SH-SY5Y (cell line): ENCODE measurements at regions not wholly inside any gene's neighbourhood (a gene's known extent, or its start where the extent isn't known, plus 50 kb on each side); places are given as distances from the start of the nearest gene placed in this dataset.

Experiments
- GATA2 ChIP-seq: IDR thresholded peaks from 2 replicates; pipeline ENCODE4 v1.6.1; 2011; ENCODE audit warnings: mild to moderate bottlenecking, low read depth, low read length
- GATA3 ChIP-seq: IDR thresholded peaks from 2 replicates; pipeline ENCODE4 v1.6.1; 2011; ENCODE audit warnings: low read depth, mild to moderate bottlenecking, low read length, moderate library complexity

- TF ChIP-seq GATA2 (no peak), GATA3 (no peak)
These were observed 242.9 kb downstream of the HGF start for GRCh38 chr7:81526971-81527370.
